OCI-LY7 (cell line): ENCODE measurements at regions not wholly inside any gene's neighbourhood (a gene's known extent, or its start where the extent isn't known, plus 50 kb on each side); places are given as distances from the start of the nearest gene placed in this dataset.

Experiments used
- BruUV-seq: library from RNA; stranded (reverse); fragments of 400-500 nt; replicated peaks from 2 replicates; lab custom pipeline; 2021; lab: Mats Ljungman, UMichigan
- CTCF ChIA-PET: fragments of 300-600 bp; sonication (Branson Sonifier 250); formaldehyde crosslinking; loops from one replicate; lab custom pipeline; 2022; ENCODE audit warnings: antibody characterized with exemption; ENCODE audit not compliant: unreplicated experiment; lab: Charles Lee
- POLR2A ChIA-PET: fragments of 300-600 bp; sonication (Branson Sonifier 250); formaldehyde crosslinking; loops from one replicate; lab custom pipeline; 2022; ENCODE audit warnings: antibody characterized with exemption; lab: Charles Lee
- DNase-seq: peaks from one replicate; pipeline ENCODE4 v3.0.0-alpha.2; 2015; ENCODE audit warnings: low spot score
- H2AFZ ChIP-seq: fragments of 200-600 bp; sonication (generic), shearing (Covaris generic); 2 replicates; pipeline ENCODE4 v1.6.1; 2014; ENCODE audit warnings: mild to moderate bottlenecking, antibody characterized with exemption, low read length, moderate library complexity
- H3K27ac ChIP-seq: fragments of 200-600 bp; sonication (generic); 2 replicates; pipeline ENCODE4 v1.5.1; 2014; ENCODE audit warnings: mixed run types, low read depth, mild to moderate bottlenecking, moderate library complexity, low read length, inconsistent platforms; ENCODE audit not compliant: poor library complexity, severe bottlenecking
- H3K36me3 ChIP-seq: fragments of 200-600 bp; sonication (generic); 2 replicates; pipeline ENCODE4 v1.6.1; 2014; ENCODE audit warnings: mild to moderate bottlenecking, antibody characterized with exemption, low read length, moderate library complexity, mixed read lengths; ENCODE audit not compliant: insufficient read depth
- H3K4me1 ChIP-seq: fragments of 200-600 bp; sonication (generic); 2 replicates; pipeline ENCODE4 v1.5.1; 2014; ENCODE audit warnings: mild to moderate bottlenecking, low read length; ENCODE audit not compliant: insufficient read depth, poor library complexity, severe bottlenecking
- H3K4me2 ChIP-seq: fragments of 200-600 bp; sonication (generic); 2 replicates; pipeline ENCODE4 v1.6.1; 2014; ENCODE audit warnings: mild to moderate bottlenecking, low read length
- H3K4me3 ChIP-seq: fragments of 200-600 bp; sonication (generic); 2 replicates; pipeline ENCODE4 v1.5.1; 2014; ENCODE audit warnings: mild to moderate bottlenecking, low read depth, low read length; ENCODE audit not compliant: poor library complexity, severe bottlenecking
- H3K79me2 ChIP-seq: fragments of 200-600 bp; sonication (generic); 2 replicates; pipeline ENCODE4 v1.6.1; 2016; ENCODE audit warnings: low read depth, mild to moderate bottlenecking, low read length, moderate library complexity, mixed read lengths; ENCODE audit not compliant: insufficient read depth
- H3K9me2 ChIP-seq: fragments of 200-600 bp; sonication (generic); 2 replicates; pipeline ENCODE4 v1.6.1; 2016; ENCODE audit warnings: mild to moderate bottlenecking, low read length, mixed read lengths; ENCODE audit not compliant: insufficient read depth
- H3K9me3 ChIP-seq: fragments of 200-600 bp; sonication (generic); 2 replicates; pipeline ENCODE4 v1.6.1; 2014; ENCODE audit warnings: mild to moderate bottlenecking, mixed run types, low read length, mixed read lengths
- H4K20me1 ChIP-seq: fragments of 200-600 bp; sonication (generic); 2 replicates; pipeline ENCODE4 v1.6.1; 2014; ENCODE audit warnings: mild to moderate bottlenecking, antibody characterized with exemption, low read length, moderate library complexity, mixed read lengths; ENCODE audit not compliant: insufficient read depth
- CTCF ChIP-seq: fragments of 200-600 bp; sonication (generic); conservative IDR thresholded peaks from 2 replicates; pipeline ENCODE4 v1.5.1; 2014; ENCODE audit warnings: mild to moderate bottlenecking, antibody characterized with exemption, low read length, moderate library complexity, mixed read lengths
- EZH2phosphoT487 ChIP-seq: fragments of 200-600 bp; sonication (generic); IDR thresholded peaks from 2 replicates; pipeline ENCODE4 v1.6.1; 2018; ENCODE audit warnings: low read depth, borderline replicate concordance, mild to moderate bottlenecking, mixed run types, antibody characterized with exemption, low read length, moderate library complexity, mixed read lengths
- intact Hi-C: fragments of 100-400 bp; cut with micrococcal nuclease; formaldehyde crosslinking; loops from one replicate; pipeline ENCODE4 v1.10.0; 2022; ENCODE audit not compliant: unreplicated experiment

- TF ChIP-seq CTCF (no peak), EZH2phosphoT487 (no peak)
- ChIA-PET CTCF (no interaction called here), POLR2A (interaction anchor here (0.5 kb wide), 1 partner anchor 547 kb away, joined by 3 read pairs; no protein-coding TSS in a partner anchor)
- H3K4me2 ChIP-seq = no peak overlapping the region
- H3K27ac ChIP-seq = no peak overlapping the region
- H3K9me3 ChIP-seq = no peaks in the 10 kb centered on the region
- no peak for DNase-seq
- no peaks in the 10 kb centered on the region for H3K4me1 ChIP-seq
- H3K9me2 ChIP-seq = no peaks in the 10 kb centered on the region
- no peak overlapping the region for H2AFZ ChIP-seq
- no peaks in the 10 kb centered on the region for H3K79me2 ChIP-seq
- no peaks in the 10 kb centered on the region for H3K36me3 ChIP-seq
- no peak overlapping the region for H3K4me3 ChIP-seq
- intact Hi-C loops = no loop called here
- BruUV-seq = no TSS peak
- H4K20me1 ChIP-seq = no peaks in the 10 kb centered on the region
Observed at GRCh38 chr5:44907396-44907795, 98.6 kb downstream of the MRPS30 start.

- POLR2A ChIA-PET = interaction anchor here (0.6 to 1.1 kb wide), 3 partner anchors 8 to 44 kb away, joined by 3 read pairs; no protein-coding TSS in a partner anchor
- Histone ChIP-seq H3K9me3 (no peaks in the 10 kb centered on the region), H3K4me2 (no peak overlapping the region), H3K27ac (no peak overlapping the region), H3K4me3 (no peak overlapping the region), H3K9me2 (no peaks in the 10 kb centered on the region), H3K79me2 (no peaks in the 10 kb centered on the region), H2AFZ (no peak overlapping the region), H3K36me3 (no peaks in the 10 kb centered on the region), H4K20me1 (no peaks in the 10 kb centered on the region), H3K4me1 (no peaks in the 10 kb centered on the region)
- no peak for DNase-seq
- intact Hi-C loops = no loop called here
- CTCF ChIA-PET = no interaction called here
- no TSS peak for BruUV-seq
- TF ChIP-seq CTCF (no peak), EZH2phosphoT487 (no peak)
Observed at GRCh38 chr5:44909004-44909403, 100.3 kb downstream of the MRPS30 start.

- Histone ChIP-seq H2AFZ (no peak overlapping the region), H4K20me1 (no peaks in the 10 kb centered on the region), H3K9me3 (no peaks in the 10 kb centered on the region), H3K36me3 (no peaks in the 10 kb centered on the region), H3K4me1 (no peaks in the 10 kb centered on the region), H3K4me2 (no peak overlapping the region), H3K4me3 (no peak overlapping the region), H3K27ac (no peak overlapping the region), H3K9me2 (no peaks in the 10 kb centered on the region), H3K79me2 (no peaks in the 10 kb centered on the region)
- ChIA-PET CTCF (interaction anchor here (0.5 kb wide), 1 partner anchor 293 kb away, joined by 3 read pairs; no protein-coding TSS in a partner anchor), POLR2A (no interaction called here)
- TF ChIP-seq EZH2phosphoT487 (no peak), CTCF (no peak)
- no TSS peak for BruUV-seq
- DNase-seq = no peak
- intact Hi-C loops = no loop called here
Observed at GRCh38 chr5:44911501-44911900, 102.8 kb downstream of the MRPS30 start.
